ENCODE measurements at regions not wholly inside any gene's neighbourhood (a gene's known extent, or its start where the extent isn't known, plus 50 kb on each side); places are given as distances from the start of the nearest gene placed in this dataset.

DNA sequence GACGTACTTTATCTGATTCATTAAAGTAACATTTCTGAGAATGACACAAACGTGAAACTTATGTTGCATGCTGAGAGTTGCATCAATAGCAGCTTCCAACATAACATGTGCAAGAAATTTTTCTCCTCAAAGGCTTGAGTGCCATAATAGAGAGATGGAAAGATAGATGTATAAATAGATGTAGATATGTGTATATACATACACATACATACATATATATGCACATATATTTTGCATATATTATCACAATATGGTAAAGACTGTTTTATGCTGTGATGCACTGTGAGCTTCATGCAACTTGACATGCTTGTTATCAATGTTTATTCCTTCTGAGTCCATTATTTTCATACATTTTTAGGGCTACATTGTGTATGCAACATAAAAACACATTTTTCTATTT lies 270.6 kb upstream of the GALNTL6 start:
- TF ChIP-seq, protein P1, sequence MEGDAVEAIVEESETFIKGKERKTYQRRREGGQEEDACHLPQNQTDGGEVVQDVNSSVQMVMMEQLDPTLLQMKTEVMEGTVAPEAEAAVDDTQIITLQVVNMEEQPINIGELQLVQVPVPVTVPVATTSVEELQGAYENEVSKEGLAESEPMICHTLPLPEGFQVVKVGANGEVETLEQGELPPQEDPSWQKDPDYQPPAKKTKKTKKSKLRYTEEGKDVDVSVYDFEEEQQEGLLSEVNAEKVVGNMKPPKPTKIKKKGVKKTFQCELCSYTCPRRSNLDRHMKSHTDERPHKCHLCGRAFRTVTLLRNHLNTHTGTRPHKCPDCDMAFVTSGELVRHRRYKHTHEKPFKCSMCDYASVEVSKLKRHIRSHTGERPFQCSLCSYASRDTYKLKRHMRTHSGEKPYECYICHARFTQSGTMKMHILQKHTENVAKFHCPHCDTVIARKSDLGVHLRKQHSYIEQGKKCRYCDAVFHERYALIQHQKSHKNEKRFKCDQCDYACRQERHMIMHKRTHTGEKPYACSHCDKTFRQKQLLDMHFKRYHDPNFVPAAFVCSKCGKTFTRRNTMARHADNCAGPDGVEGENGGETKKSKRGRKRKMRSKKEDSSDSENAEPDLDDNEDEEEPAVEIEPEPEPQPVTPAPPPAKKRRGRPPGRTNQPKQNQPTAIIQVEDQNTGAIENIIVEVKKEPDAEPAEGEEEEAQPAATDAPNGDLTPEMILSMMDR (IDR thresholded peaks at IDR 0.05): no peak
- TF ChIP-seq ZFX (IDR thresholded peaks at IDR 0.05; ENCODE audit: borderline replicate concordance): no peak
